AG09309 (cell line): ENCODE measurements at regions not wholly inside any gene's neighbourhood (a gene's known extent, or its start where the extent isn't known, plus 50 kb on each side); places are given as distances from the start of the nearest gene placed in this dataset.

Source experiments
- DNase-seq: peaks from one replicate; pipeline ENCODE4 v3.0.0-alpha.2; 2010; ENCODE audit warnings: low read depth
- H3K4me3 ChIP-seq: 2 replicates; pipeline ENCODE4 v1.5.1; 2011; ENCODE audit warnings: mild to moderate bottlenecking, low read depth, low read length, moderate library complexity; ENCODE audit not compliant: control insufficient read depth
- CTCF ChIP-seq: IDR thresholded peaks from 2 replicates; pipeline ENCODE4 v1.5.1; 2011; ENCODE audit warnings: mild to moderate bottlenecking, low read depth, low read length, inconsistent platforms; ENCODE audit not compliant: insufficient read depth, control insufficient read depth; ENCODE audit errors: missing control alignments

GRCh38 chr17:72420775-72421127 lies 299.9 kb downstream of the SOX9 start:
- H3K4me3 ChIP-seq, result no peak overlapping the region
- DNase-seq, result no peak
- no peak for TF ChIP-seq CTCF

- DNase-seq, result peak; percentile 74
- TF ChIP-seq CTCF, result no peak
These were observed 300.6 kb downstream of the SOX9 start for GRCh38 chr17:72421128-72422092.

GRCh38 chr17:72422204-72422504 lies 301.3 kb downstream of the SOX9 start:
- no peak for DNase-seq
- no peak overlapping the region for H3K4me3 ChIP-seq

More at GRCh38 chr17:72421128-72422092, 300.6 kb downstream of the SOX9 start:
- H3K4me3 ChIP-seq, result no peak overlapping the region

GRCh38 chr17:72422505-72423285 lies 301.9 kb downstream of the SOX9 start:
- TF ChIP-seq CTCF, result no peak
- peak; percentile 44 for DNase-seq
- no peak overlapping the region for H3K4me3 ChIP-seq

More at GRCh38 chr17:72422204-72422504, 301.3 kb downstream of the SOX9 start:
- TF ChIP-seq CTCF, result no peak

GRCh38 chr17:72423286-72423589 lies 302.4 kb downstream of the SOX9 start:
- DNase-seq, result no peak
- no peak overlapping the region for H3K4me3 ChIP-seq
- TF ChIP-seq CTCF, result no peak

- no peak overlapping the region for H3K4me3 ChIP-seq
- no peak for TF ChIP-seq CTCF
- no peak for DNase-seq
These were observed 302.9 kb downstream of the SOX9 start for GRCh38 chr17:72423718-72424117.
